ENCODE measurements at regions not wholly inside any gene's neighbourhood (a gene's known extent, or its start where the extent isn't known, plus 50 kb on each side); places are given as distances from the start of the nearest gene placed in this dataset.
"Not testable (repeated sequence)": the region's sequence is repeated elsewhere in the genome, so short reads cannot be mapped to it uniquely, and the experiment has no call there.

GRCh38 chr1:67495327-67495726 lies 65.1 kb upstream of the SERBP1 start:
- TF ChIP-seq CTCF (IDR thresholded peaks at IDR 0.05; ENCODE audit: low read depth, low read length) = no peak
- no peak for DNase-seq (ENCODE audit: low read depth in 2 of 2)
- H3K4me3 ChIP-seq (replicated peaks in 1 of 2; ENCODE audit: low read depth in 2 of 2, low read length in 2 of 2) = no peak overlapping the region

DNA sequence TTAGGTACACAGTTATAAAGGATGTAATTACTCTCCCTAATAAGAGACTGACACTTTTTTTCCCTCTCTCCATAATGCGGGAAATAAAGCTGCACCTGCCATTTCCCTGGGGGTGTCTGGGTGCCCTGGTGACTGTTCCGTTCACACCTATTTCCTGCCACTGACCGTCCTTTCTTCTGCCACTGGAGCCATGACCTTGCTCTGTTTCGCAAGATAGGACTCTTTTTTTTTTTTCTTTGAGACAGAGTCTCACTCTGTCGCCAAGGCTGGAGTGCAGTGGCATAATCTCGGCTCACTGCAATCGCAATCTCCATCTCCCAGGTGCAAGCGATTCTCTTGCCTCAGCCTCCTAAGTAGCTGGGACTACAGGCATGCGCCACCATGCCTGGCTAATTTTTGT lies 66.1 kb upstream of the SERBP1 start:
- no peak for DNase-seq (ENCODE audit: low read depth in 2 of 2)
- H3K4me3 ChIP-seq (replicated peaks in 1 of 2; ENCODE audit: low read depth in 2 of 2, low read length in 2 of 2) = no peak overlapping the region
- no peak for TF ChIP-seq CTCF (IDR thresholded peaks at IDR 0.05; ENCODE audit: low read depth, low read length)

DNA sequence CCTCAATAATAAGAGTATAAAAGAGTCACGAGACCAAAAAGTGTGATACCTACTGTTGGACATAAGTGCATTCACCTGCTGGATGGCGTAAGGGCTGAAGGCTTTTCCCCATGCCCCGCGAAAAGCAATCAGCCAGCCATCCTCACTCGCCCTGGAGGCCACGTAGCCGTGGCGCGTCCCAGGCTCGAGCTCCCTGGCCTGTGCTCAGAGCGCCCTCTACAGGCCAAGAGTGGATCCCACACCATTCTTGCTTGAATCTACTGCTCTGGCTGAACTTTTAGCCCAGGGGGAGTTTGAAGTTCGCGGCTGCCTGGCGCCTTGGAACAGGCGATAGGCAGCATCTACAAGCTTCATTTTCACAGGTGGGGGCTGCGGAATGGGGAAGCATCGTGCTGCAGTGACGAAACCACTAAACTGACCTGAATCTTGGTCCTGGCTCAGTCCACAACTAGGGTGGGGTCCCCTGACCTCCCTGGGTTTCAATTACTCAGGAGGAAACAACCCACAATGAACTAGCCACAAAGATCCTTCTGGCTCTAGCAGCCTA lies 70.3 kb upstream of the SERBP1 start:
- peak; percentile 99 for TF ChIP-seq CTCF (IDR thresholded peaks at IDR 0.05; ENCODE audit: low read depth, low read length)
- DNase-seq (ENCODE audit: low read depth in 2 of 2) = peak; percentile 84 to 86
- H3K4me3 ChIP-seq (replicated peaks in 1 of 2; ENCODE audit: low read depth in 2 of 2, low read length in 2 of 2) = no peak overlapping the region

DNA sequence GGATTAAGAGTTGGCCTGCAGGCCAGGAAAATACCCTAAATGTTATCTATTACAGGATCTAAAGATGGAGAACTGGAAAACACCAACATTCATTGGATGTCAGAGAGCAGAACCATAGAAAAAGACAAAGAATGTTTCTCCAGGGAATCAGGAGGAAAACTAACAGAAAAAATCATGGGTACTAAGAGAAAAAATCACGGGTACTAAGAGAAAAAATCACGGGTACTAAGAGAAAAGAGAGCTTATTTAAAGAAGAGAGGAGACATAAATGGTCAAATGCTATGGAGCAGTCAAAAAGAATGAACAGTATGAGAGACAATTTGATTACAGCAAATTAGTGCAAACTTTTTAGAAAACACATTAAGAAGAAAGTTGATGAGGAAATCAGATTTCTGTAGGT lies 73.8 kb upstream of the SERBP1 start:
- no peak overlapping the region for H3K4me3 ChIP-seq (replicated peaks in 1 of 2; ENCODE audit: low read depth in 2 of 2, low read length in 2 of 2)
- no peak for TF ChIP-seq CTCF (IDR thresholded peaks at IDR 0.05; ENCODE audit: low read depth, low read length)
- no peak for DNase-seq (ENCODE audit: low read depth in 2 of 2)

DNA sequence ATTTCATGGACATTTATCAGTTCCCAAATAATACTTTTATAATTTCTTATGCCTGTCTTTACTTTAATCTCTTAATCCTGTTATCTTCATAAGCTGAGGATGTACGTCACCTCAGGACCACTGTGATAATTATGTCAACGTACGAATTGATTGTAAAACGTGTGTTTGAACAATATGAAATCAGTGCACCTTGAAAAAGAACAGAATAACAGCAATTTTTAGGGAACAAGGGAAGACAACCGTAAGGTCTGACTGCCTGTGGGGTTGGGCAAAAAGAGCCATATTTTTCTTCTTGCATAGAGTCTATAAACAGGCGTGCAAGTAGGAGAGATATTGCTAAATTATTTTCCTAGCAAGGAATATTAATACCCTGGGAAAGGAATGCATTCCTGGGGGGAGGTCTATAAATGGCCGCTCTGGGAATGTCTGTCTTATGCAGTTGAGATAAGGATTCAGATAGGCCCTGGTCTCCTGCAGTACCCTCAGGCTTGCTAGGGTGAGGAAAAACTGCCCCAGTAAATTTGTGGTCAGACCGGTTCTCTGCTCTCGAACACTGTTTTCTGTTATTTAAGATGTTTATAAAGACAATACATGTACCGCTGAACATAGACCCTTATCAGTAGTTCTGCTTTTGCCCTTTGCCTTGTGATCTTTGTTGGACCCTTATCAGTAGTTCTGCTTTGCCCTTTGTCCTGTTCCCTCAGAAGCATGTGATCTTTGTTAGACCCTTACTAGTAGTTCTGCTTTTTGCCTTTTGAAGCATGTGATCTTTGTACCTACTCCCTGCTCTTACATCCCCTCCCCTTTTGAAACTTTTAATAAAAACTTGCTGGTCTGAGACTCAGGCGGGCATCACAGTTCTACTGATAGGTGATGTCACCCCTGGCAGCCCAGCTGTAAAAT lies 83.4 kb upstream of the SERBP1 start:
- DNase-seq (ENCODE audit: low read depth in 2 of 2) = not testable (repeated sequence)

GRCh38 chr1:67514300-67514699 lies 84.1 kb upstream of the SERBP1 start:
- no peak overlapping the region for H3K4me3 ChIP-seq (replicated peaks in 1 of 2; ENCODE audit: low read depth in 2 of 2, low read length in 2 of 2)
- TF ChIP-seq CTCF (IDR thresholded peaks at IDR 0.05; ENCODE audit: low read depth, low read length) = no peak
- DNase-seq (ENCODE audit: low read depth in 2 of 2) = no peak

More for the DNA sequence above, 83.4 kb upstream of the SERBP1 start:
- not testable (repeated sequence) for H3K4me3 ChIP-seq (replicated peaks in 1 of 2; ENCODE audit: low read depth in 2 of 2, low read length in 2 of 2)

GRCh38 chr1:67514786-67515185 lies 84.6 kb upstream of the SERBP1 start:
- no peak for TF ChIP-seq CTCF (IDR thresholded peaks at IDR 0.05; ENCODE audit: low read depth, low read length)
- H3K4me3 ChIP-seq (replicated peaks in 1 of 2; ENCODE audit: low read depth in 2 of 2, low read length in 2 of 2) = no peak overlapping the region

More at GRCh38 chr1:67514786-67515185, 84.6 kb upstream of the SERBP1 start:
- no peak for DNase-seq (ENCODE audit: low read depth in 2 of 2)

All from cardiac fibroblast (primary cell).